Stimulated activated CD4-positive, alpha-beta T cell treated with anti-CD3 and anti-CD28 coated beads, Interleukin-15, amount 100 ng/mL, for 48 hours (primary cell): ENCODE measurements at regions not wholly inside any gene's neighbourhood (a gene's known extent, or its start where the extent isn't known, plus 50 kb on each side); places are given as distances from the start of the nearest gene placed in this dataset.
A peak's percentile ranks its signal among the peaks of the same experiment; 100 is the strongest.

Experiments
- DNase-seq, 2 donors: peaks; one replicate each; pipeline ENCODE4 v3.0.0-alpha.2; 2020; ENCODE audit warnings: low read depth in 2 of 2

DNA sequence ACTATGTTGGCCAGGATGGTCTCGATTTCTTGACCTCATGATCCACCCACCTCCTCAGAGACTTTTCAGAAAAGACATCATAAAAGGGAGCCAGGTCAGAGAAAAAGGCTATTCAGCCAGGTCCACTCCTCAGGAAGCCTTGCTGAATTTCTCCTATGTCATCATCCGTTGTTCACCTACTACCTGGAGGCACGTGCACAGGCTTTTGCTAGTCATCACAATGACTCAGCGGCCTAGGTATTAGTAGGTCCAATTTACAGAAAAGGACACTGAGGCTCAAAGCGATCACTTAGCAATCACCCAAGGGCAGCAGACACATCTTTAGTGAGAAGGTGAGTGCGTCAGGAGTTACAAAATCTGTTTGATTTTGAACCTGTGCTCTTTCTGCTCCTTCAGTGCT, 72.3 kb upstream of the RAD23B start:
- DNase-seq = no peak

GRCh38 chr9:107211284-107211923, 71.7 kb upstream of the RAD23B start:
- DNase-seq = no peak

DNA sequence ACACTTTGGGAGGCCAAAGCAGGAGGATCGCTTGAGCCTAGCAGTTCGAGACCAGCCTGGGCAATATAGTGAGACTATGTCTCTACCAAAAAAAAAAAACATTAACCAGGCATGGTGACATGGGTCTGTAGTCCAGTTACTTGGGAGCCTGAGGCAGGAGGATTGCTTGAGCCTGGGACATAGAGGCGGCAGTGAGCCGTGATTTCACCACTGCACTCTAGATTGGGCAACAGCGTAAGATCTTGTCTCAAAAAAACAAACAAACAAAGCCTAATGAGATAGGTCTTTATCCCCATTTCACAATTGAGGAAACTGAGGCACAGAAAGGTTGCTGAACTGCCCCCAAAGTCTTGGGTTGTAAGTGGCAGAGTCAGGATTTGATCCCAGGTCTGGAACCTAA, 70.5 kb upstream of the RAD23B start:
- DNase-seq = no peak

- DNase-seq = no peak
Observed at GRCh38 chr9:107213080-107213479, 70.0 kb upstream of the RAD23B start.

DNA sequence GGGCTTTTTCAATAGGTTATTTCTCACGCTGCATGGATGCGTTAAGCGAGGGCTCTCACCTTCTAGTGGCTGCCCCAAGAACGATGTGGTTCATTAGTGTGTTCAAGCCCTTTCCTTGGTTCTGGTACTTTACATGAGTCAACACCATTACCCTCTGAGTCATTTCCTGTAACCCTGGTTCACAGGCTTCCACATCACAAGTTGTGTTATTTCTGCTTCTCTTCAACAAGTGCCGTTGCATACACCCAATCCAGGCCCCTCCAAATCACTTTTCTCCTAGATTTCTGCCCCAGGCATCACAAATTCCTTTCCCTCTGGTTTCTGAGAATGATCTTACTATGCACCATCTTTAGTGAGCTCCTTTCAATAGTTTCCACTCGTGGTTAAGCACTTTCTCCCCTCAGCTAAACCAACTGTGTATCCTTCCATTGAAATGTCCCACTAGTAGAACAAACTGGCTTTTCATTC, 69.5 kb upstream of the RAD23B start:
- DNase-seq = peak in 1 of 2 donors; percentile 9

GRCh38 chr9:107214381-107214780, 68.7 kb upstream of the RAD23B start:
- DNase-seq = no peak

DNA sequence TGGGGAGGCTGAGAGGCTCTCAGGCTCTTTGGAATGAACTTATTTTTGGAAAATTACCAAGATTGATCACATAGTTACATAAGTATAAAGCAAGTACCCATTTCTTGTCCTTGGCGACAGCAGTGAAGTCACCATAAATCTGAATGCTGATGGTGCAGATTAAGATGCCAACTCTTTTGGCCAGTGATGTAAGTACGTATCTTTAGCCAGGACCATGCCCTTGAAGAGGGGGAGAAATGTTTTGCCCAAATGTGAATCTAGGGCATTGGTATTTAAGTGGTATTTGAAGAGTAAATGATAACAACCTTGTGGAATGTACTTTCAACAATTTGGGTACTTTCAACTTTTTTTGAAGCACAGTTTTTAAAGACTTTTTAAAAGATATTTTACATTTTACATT, 68.2 kb upstream of the RAD23B start:
- no peak for DNase-seq

GRCh38 chr9:107215381-107215780, 67.7 kb upstream of the RAD23B start:
- DNase-seq = no peak

DNA sequence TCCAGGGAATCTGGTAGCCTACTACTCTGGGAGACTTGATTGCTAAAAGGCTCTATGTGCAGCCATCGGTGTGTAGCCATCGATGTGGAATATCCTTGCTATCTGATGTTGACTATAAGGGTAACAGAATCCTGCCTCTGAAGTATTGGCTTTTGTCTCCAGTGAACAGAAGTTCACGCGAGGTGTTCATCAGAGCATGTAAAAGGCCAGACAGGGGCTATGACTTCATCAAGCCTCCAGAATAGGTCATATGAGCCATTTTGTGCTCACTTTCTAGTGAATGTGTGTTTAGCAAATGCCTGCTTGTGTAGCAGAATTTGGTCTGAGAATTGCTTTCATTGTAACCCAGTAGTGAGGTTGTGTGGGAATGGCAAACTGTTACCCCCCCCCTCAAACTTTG, 66.8 kb upstream of the RAD23B start:
- DNase-seq = no peak

GRCh38 chr9:107218829-107219485, 64.1 kb upstream of the RAD23B start:
- no peak for DNase-seq

- DNase-seq = no peak
Observed at GRCh38 chr9:107219486-107220077, 63.5 kb upstream of the RAD23B start.

DNA sequence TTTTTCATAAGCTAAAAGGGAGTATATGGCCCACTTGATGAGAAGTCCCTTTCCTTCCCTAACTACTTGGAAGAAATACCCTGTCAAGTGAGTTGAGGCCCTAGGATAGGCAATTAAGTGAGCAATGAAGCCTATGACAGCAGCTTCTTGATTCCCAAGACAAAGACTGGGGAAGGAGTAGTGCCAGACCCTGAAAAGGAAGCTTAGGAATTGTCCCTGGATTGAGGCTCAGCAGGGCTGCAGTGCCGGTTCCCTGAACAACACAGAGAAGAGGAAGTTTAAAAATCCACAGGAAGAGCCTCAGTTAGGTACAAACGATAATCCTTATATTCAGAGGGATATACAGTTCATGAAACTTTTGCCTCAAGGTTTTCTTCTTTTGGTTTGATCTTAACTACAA, 61.8 kb upstream of the RAD23B start:
- DNase-seq = no peak

- DNase-seq = no peak
Observed at GRCh38 chr9:107222020-107222522, 61.0 kb upstream of the RAD23B start.

GRCh38 chr9:107223381-107223780, 59.7 kb upstream of the RAD23B start:
- DNase-seq = no peak

GRCh38 chr9:107224252-107224651, 58.8 kb upstream of the RAD23B start:
- DNase-seq = no peak

DNA sequence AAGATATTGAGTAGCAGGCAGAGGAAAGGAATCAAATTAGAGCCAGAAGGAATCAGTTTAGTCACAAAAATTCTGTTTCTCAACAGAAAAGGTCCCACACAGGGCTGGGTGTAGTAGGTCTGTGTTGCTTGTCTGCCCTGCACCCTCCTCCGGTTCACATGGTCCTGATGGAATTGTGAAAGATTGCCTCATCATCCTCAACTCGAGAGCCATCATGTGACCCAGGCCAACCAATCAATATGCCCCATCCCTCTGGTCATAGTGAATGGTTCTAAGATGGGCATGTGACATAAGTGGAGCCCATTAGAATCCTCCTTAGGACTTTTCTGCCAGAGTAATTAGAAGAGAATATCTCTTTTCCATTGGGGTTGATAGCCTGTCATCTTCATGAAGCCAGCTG, 56.7 kb upstream of the RAD23B start:
- no peak for DNase-seq

DNA sequence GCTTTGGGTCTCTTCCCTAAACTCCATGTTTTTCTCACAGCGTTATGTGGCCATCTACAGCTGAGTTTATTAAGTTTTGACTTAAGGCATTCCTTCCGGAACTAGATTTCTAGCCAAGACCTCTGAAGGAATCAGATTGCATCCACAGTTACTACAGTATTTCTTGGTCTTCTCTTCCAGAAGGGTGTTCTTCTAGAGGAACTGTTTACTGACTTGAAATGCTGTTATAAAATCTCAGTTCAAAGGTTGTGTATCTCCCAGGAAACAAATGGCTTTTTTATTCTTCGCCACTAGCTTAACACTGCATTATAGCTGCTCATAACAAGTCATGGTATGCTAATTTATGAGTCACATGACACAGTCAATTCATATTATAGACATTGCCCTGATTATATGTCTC, 55.3 kb upstream of the RAD23B start:
- no peak for DNase-seq

- DNase-seq = no peak
Observed at GRCh38 chr9:107228496-107229039, 54.5 kb upstream of the RAD23B start.

DNA sequence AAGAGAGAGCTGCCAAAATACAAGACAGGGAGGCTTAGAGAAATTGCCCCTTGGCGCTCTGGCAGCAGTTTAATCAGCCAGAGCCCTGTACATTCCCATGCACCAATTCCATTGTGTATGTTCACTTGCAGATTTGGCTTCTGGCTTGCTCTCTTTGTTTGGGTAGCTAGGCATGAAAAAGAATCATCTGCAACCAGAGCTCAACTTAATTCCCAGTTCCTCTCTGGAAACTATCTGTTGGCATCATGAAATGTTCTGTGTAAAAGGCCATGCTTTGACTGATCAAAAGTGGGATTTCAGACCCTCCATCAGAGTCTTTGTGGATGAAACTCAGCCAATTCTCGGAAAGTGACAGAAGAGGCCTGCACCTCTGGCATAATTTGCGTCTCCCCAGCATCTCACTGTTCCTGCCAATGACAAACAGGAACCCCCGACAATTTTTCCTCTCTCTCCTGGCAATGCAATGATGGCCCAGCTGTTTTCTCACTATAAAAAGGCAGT, 53.8 kb upstream of the RAD23B start:
- DNase-seq = no peak
